A673 (cell line): ENCODE measurements at regions not wholly inside any gene's neighbourhood (a gene's known extent, or its start where the extent isn't known, plus 50 kb on each side); places are given as distances from the start of the nearest gene placed in this dataset.

Experiments
- BruUV-seq: library from RNA; stranded (reverse); fragments of 400-500 nt; replicated peaks from 2 replicates; lab custom pipeline; 2021; lab: Mats Ljungman, UMichigan
- CTCF ChIA-PET: fragments of 300-600 bp; sonication (Branson Sonifier 250); formaldehyde crosslinking; loops from one replicate; lab custom pipeline; 2022; ENCODE audit warnings: antibody characterized with exemption; lab: Charles Lee
- POLR2A ChIA-PET: fragments of 300-600 bp; sonication (Branson Sonifier 250); formaldehyde crosslinking; loops from one replicate; lab custom pipeline; 2022; ENCODE audit warnings: antibody characterized with exemption; ENCODE audit not compliant: low non-redundant PET; lab: Charles Lee
- DNase-seq: peaks from one replicate; pipeline ENCODE4 v3.0.0-alpha.2; 2015; ENCODE audit warnings: low spot score
- H3K27ac ChIP-seq: fragments of 200-600 bp; sonication (generic); 2 replicates; pipeline ENCODE4 v1.5.1; 2016; ENCODE audit warnings: mixed run types, low read depth, mild to moderate bottlenecking, mixed read lengths, antibody characterized with exemption, low read length; ENCODE audit not compliant: poor library complexity, severe bottlenecking
- H3K27me3 ChIP-seq: fragments of 200-600 bp; sonication (generic); replicated peaks from 2 replicates; pipeline ENCODE4 v1.6.1; 2017; ENCODE audit warnings: mixed run types, low read depth, mild to moderate bottlenecking, mixed read lengths, antibody characterized with exemption, low read length; ENCODE audit not compliant: insufficient read depth, poor library complexity
- H3K36me3 ChIP-seq: fragments of 200-600 bp; sonication (generic); 2 replicates; pipeline ENCODE4 v1.6.1; 2016; ENCODE audit warnings: mixed run types, mild to moderate bottlenecking, mixed read lengths, antibody characterized with exemption, low read length; ENCODE audit not compliant: insufficient read depth, poor library complexity, severe bottlenecking
- H3K4me1 ChIP-seq: fragments of 200-600 bp; sonication (generic); 2 replicates; pipeline ENCODE4 v1.6.1; 2017; ENCODE audit warnings: mixed run types, mild to moderate bottlenecking, mixed read lengths, antibody characterized with exemption, low read length; ENCODE audit not compliant: insufficient read depth, poor library complexity, severe bottlenecking
- H3K4me3 ChIP-seq: fragments of 200-600 bp; sonication (generic); 2 replicates; pipeline ENCODE4 v1.5.1; 2016; ENCODE audit warnings: low read depth, mixed run types, mild to moderate bottlenecking, mixed read lengths, low read length; ENCODE audit not compliant: poor library complexity, severe bottlenecking
- H3K9me3 ChIP-seq: fragments of 200-600 bp; sonication (generic); 2 replicates; pipeline ENCODE4 v1.6.1; 2016; ENCODE audit warnings: mixed run types, low read depth, mild to moderate bottlenecking, mixed read lengths, antibody characterized with exemption, low read length; ENCODE audit not compliant: poor library complexity, severe bottlenecking
- CTCF ChIP-seq: fragments of 300-800, 200-600 bp; sonication (generic); conservative IDR thresholded peaks from 2 replicates; pipeline ENCODE4 v1.5.1; 2017; ENCODE audit warnings: low read depth, mild to moderate bottlenecking, antibody characterized with exemption, low read length, moderate library complexity, mixed read lengths
- EZH2 ChIP-seq: fragments of 200-600 bp; sonication (generic); IDR thresholded peaks from 2 replicates; pipeline ENCODE4 v1.6.1; 2017; ENCODE audit warnings: borderline replicate concordance, low read depth, mild to moderate bottlenecking, mixed read lengths, antibody characterized with exemption, low read length; ENCODE audit not compliant: poor library complexity, severe bottlenecking
- intact Hi-C: fragments of 100-400 bp; cut with micrococcal nuclease; formaldehyde crosslinking; loops from one replicate; pipeline ENCODE4 v1.10.0; 2022; ENCODE audit not compliant: unreplicated experiment

GRCh38 chr10:118835682-118836326, 81.0 kb upstream of the CACUL1 start:
- no TSS peak for BruUV-seq
- no peak for DNase-seq
- H3K36me3 ChIP-seq: no peaks in the 10 kb centered on the region
- H3K9me3 ChIP-seq: no peaks in the 10 kb centered on the region
- intact Hi-C loops: no loop called here
- H3K4me3 ChIP-seq: no peak overlapping the region
- H3K27ac ChIP-seq: no peak overlapping the region
- no peaks in the 10 kb centered on the region for H3K4me1 ChIP-seq
- ChIA-PET POLR2A (no interaction called here), CTCF (no interaction called here)
- H3K27me3 ChIP-seq: no peaks in the 10 kb centered on the region
- TF ChIP-seq EZH2: no peak
- TF ChIP-seq CTCF: no peak

DNA sequence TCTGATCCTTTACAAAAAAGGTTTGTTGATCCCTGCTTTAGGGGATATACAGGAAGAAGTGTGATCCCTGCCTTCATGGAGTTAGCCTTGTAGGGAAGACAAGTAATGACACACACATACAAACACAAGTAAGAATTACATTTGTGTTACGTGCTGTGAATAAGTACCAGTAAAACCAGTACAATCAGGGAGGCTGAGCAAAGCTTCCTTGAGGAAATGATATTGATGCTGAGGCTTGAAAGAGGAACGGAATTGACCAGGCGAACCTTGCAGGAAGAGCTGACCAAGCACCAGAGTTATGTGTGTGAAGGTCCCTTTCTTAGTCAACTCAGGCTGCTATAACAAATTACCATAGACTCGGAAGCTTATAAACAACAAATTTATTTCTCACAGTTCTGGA, 83.6 kb upstream of the CACUL1 start:
- no peak for TF ChIP-seq CTCF
- no peak for TF ChIP-seq EZH2
- POLR2A ChIA-PET: no interaction called here
- Histone ChIP-seq H3K36me3 (no peaks in the 10 kb centered on the region), H3K4me1 (no peaks in the 10 kb centered on the region), H3K9me3 (no peaks in the 10 kb centered on the region), H3K4me3 (no peak overlapping the region), H3K27ac (no peak overlapping the region), H3K27me3 (no peaks in the 10 kb centered on the region)
- intact Hi-C loops: no loop called here
- no TSS peak for BruUV-seq
- CTCF ChIA-PET: no interaction called here
- no peak for DNase-seq

DNA sequence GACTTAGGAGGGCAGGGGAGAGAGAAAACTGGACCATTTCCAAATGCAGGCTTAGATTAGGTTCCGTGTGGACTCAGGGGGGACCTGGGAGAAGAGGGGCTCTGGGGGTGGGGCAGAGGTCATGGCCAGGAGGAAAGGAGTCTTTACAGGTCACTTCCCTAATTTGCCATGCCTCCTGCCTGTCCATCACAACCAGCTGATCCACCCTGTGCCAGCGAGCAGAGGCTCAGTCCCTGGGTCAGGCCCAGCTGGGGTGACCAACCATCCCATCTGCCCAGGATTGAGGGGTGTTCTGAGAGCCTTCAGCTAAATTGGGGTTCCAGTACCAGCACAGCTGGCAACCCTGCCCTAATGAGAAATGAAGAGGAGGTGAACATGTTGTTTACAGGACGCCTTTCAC, 84.6 kb upstream of the CACUL1 start:
- Histone ChIP-seq H3K4me1 (no peaks in the 10 kb centered on the region), H3K36me3 (no peaks in the 10 kb centered on the region), H3K27ac (no peak overlapping the region), H3K4me3 (no peak overlapping the region), H3K9me3 (no peaks in the 10 kb centered on the region), H3K27me3 (no peaks in the 10 kb centered on the region)
- intact Hi-C loops: no loop called here
- TF ChIP-seq CTCF (no peak), EZH2 (no peak)
- POLR2A ChIA-PET: no interaction called here
- CTCF ChIA-PET: no interaction called here
- no TSS peak for BruUV-seq
- DNase-seq: no peak
